GF-D8 (cell line): ENCODE measurements at regions not wholly inside any gene's neighbourhood (a gene's known extent, or its start where the extent isn't known, plus 50 kb on each side); places are given as distances from the start of the nearest gene placed in this dataset.

ENCODE experiments used
- DNase-seq: peaks from one replicate; lab custom pipeline; 2025; lab: John Stamatoyannopoulos, UW

DNA sequence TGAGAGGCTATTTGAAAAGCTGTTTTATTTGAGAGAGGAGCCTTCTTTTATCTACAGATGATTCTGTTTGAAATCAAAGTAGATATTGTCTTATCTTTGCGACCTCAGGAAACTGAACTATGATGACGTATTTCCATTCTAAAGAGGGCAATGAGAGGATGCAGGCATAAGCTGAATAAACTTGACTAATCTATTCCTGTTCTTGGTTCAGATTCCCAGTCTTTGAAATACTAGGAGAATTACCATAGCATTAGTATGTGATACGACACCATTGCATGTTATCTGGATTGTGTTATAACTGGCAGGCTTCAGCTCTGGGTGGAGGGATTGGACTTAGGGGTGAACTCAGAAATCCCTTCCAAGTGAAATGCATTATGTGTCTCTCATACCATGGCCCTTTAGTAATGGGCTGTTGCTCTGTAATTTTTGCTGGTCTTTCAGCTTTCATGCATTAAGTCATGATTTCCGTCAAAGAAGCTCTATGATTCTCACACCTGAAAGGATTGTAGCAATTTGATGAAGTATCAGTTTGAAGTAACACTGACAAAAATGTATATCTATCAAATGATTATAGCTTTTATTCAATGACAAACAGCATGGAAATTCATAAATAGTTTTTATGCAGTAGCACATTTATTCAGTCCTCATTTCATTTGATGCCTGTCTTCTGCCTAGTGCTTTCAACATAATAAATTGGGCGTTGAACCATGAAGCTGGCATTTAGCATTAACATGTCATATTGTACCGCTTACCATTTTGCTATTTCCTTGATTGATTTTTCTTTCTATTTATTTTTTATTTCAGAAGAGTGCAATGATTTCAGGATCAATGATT is 138.4 kb upstream of the SPACA1 start:
- DNase-seq: no peak

DNA sequence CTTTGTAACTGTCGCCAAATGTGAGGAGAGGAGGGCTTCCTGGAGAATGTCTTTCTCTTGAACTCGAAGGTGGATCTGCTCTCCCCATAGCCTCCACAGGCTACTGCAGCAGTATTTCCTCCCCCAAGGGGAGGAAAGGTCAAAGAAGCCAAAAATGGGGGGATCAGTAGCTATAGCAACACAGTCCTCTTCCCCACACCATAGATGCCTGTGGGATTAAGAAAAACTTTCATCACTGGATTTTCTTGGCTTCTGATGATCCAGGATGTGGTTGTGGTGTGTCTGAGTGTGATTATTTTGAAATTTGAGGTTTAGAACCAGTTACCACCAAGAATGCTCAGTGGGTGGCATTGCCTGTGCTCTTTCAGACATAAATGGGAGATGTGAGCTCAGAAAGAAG is 140.1 kb upstream of the SPACA1 start:
- peak; percentile 29 for DNase-seq

GRCh38 chr6:87905101-87905641 is 142.5 kb upstream of the SPACA1 start:
- no peak for DNase-seq

DNA sequence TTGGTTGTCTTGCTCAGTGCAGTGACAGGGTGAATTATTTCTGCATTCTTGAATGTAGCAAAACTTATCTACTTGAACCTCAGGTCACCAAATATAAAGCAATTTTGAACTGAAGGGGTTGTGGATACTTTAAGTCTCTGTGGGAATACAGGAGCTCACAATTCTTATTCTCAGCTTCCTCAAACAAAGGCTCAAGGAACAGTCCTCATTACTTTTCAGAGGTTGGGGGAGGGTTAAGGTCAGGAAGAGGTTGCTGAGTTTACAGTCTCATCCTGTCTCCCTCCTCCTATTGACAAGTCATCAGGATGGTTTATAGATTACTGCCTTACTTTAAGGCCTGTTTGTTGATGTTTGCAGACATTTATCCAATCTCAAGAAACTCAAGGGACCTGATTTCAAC is 143.6 kb upstream of the SPACA1 start:
- no peak for DNase-seq

GRCh38 chr6:87903323-87903722 is 144.3 kb upstream of the SPACA1 start:
- no peak for DNase-seq

GRCh38 chr6:87902383-87902782 is 145.3 kb upstream of the SPACA1 start:
- DNase-seq: peak; percentile 5

GRCh38 chr6:87901613-87902012 is 146.0 kb upstream of the SPACA1 start:
- no peak for DNase-seq

DNA sequence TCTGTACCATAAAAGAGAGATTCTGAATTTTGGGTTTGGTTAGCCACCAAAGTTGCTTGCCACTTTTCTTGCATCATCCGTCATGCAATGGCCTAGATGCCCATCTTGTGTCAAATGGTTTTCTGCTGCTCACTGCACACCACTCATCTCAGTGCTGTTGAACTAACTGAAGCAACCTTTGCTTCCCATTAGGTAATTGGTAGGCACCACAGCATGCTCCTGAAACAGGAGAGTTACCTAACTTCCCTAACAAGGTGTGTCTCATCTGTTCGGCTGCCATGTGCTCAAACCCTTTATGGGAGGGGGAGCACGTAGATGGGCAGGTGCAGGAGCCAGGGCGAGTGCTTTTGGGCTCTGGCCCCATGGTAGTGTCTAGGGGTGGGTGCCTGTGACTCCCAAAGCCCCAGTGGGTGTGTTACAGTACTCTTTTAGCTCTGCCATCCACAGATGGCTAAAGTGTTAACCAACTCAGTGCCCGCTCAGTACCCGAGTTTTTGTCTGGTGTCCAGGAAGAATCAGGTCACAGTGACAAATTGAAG is 147.4 kb upstream of the SPACA1 start:
- DNase-seq: no peak

GRCh38 chr6:87899499-87900147 is 148.0 kb upstream of the SPACA1 start:
- no peak for DNase-seq

GRCh38 chr6:87897663-87898062 is 150.0 kb upstream of the SPACA1 start:
- no peak for DNase-seq

DNA sequence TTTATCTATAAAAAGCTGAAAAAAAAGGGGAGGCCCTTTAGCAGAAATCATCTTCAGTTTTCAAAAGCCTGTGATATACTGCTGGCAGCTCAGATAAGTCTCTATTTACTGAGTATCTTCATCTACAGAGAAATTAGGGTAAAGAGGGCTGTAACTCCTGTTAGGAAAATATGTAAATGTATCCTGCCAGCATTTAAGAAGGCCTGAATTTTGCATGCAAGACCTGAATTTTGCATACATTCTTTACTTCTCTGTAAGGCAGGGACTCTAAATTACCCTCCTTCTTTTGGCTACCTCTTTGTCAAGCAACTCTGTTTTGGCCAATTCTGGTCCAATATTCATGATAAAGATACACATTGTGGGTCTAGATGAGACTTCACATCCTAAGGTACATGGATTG is 150.6 kb upstream of the SPACA1 start:
- no peak for DNase-seq

- DNase-seq: no peak
Measured at GRCh38 chr6:87887266-87887665, 160.4 kb upstream of the SPACA1 start.

GRCh38 chr6:87884203-87884602 is 163.4 kb upstream of the SPACA1 start:
- no peak for DNase-seq

GRCh38 chr6:87881342-87881895 is 166.2 kb upstream of the SPACA1 start:
- no peak for DNase-seq

DNA sequence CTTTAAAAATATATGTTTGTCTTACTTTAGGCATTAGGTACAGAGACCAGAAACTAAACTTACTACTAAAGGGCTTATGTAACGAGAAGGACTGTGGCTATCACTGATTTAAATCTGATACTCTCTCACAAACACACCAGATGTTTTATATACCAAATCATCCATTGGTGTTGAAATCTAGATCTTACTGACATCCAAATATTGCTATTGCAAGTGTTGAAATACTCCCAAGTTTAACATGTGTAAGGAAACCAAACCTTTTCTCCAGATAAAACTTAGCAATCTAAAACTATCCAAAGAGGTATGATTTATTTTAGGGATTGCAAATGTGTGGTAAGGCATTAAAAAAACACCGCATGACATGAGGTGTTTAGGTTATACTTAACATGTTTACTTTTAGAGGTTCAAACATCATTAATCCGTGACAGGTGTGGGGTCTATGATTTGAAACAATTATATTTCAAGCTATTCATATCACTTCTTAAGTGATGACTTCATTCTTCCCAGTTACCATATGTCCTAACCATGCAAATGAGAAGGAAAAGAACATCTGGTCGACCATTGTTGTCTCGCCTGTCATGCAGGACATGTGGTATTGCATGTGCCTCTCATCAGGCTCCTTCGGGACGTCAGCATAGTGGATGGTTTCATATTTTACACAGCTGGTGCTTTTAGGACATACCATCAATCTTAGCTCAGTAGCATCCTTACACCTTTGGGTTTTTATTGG is 168.3 kb upstream of the SPACA1 start:
- no peak for DNase-seq

DNA sequence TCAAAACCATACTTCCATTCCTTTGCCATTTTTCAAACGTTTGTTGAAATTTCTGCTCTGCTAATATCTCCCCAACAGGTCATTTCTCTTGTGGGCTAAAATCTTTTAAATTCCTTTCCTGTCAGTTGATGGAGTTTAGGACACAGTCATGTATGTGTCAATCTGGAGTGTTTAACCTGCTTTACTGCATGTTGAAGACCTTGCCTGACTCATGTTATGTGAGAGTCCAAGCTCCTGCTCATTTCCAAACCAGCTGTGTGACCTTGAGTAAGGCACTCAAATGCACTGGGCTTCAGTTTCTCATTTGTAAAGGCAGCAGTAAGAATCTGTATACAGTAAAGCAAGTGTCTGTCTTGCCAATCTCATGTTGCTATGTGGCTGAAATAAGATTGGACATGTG is 171.9 kb upstream of the SPACA1 start:
- DNase-seq: no peak

GRCh38 chr6:87873556-87873955 is 171.5 kb upstream of the AKIRIN2 start:
- no peak for DNase-seq

DNA sequence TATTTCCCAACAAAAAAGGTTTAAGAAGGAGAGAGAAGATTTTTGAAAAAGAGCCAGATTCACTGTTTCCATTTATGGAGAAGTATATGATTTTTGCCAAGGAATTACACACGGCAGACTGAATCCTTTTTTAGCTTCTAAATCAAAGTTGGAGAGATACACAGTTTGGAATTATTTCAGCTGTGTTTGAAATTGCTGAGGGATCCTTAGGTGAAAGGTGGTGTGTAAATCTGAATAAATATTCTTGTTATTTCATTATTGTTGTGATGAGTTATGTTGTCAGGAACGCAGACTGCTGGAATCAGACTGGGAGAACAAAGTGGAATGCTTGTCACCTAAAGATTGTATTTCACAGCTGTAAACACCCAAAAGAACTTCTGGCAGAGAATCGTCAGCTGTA is 168.5 kb upstream of the AKIRIN2 start:
- no peak for DNase-seq

- DNase-seq: no peak
Measured at GRCh38 chr6:87869064-87869905, 167.3 kb upstream of the AKIRIN2 start.

DNA sequence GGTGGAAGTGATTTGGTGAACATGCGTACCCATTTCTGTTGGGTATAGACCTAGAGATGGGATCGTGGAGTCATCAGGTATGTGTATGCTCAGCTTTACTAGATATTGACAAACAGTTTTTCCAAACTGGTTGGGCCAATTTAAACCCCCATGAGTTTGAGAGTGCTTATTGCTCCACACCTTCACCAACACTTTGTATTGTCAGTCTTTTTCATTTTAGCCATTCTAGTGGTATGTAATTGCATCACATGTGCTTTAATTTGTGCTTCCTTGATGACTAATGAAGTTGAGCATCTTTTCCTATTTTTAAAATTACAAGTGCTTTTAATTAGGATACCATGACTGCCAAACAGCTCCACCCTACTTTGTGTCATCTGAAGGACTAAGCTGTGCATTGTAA is 158.9 kb upstream of the AKIRIN2 start:
- no peak for DNase-seq

GRCh38 chr6:87858440-87858839 is 156.4 kb upstream of the AKIRIN2 start:
- no peak for DNase-seq
